ENCODE measurements at regions not wholly inside any gene's neighbourhood (a gene's known extent, or its start where the extent isn't known, plus 50 kb on each side); places are given as distances from the start of the nearest gene placed in this dataset.

DNA sequence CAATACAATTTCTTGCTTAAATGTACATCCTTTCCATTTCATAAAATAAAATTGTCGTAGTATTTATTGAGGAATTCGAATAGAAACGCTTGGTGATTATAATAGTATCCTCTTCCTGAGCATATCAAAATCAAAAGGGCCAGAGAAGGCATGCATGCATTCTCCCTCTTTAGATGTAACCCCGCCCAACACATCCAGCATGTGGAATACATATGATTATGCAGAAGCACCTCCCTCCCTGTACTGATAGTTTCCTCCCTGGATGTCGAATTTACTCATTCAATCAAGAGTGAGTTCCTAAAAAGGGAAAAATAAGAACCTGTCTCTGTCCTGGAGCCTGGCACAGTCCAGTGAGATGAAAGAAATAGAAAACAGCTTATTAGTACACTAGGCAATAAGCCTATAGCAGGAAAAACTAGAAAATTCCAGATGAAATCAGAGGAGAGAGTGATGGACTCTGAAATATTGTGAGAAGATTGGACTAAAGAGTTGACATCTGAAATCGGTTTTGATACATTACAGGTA, 262.9 kb downstream of the RDH14 start:
- H3K79me2 ChIP-seq (ENCODE audit: control insufficient read depth, insufficient read depth, low read length), result no peaks in the 10 kb centered on the region
- no peak for DNase-seq (ENCODE audit: low read depth in 2 of 2)
- no peak overlapping the region for H3K27ac ChIP-seq (ENCODE audit: insufficient read depth, low read length)
- H2AFZ ChIP-seq (ENCODE audit: low read length), result no peak overlapping the region
- TF ChIP-seq, protein P1, sequence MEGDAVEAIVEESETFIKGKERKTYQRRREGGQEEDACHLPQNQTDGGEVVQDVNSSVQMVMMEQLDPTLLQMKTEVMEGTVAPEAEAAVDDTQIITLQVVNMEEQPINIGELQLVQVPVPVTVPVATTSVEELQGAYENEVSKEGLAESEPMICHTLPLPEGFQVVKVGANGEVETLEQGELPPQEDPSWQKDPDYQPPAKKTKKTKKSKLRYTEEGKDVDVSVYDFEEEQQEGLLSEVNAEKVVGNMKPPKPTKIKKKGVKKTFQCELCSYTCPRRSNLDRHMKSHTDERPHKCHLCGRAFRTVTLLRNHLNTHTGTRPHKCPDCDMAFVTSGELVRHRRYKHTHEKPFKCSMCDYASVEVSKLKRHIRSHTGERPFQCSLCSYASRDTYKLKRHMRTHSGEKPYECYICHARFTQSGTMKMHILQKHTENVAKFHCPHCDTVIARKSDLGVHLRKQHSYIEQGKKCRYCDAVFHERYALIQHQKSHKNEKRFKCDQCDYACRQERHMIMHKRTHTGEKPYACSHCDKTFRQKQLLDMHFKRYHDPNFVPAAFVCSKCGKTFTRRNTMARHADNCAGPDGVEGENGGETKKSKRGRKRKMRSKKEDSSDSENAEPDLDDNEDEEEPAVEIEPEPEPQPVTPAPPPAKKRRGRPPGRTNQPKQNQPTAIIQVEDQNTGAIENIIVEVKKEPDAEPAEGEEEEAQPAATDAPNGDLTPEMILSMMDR (conservative IDR thresholded peaks at IDR 0.05 in 1 of 2, IDR thresholded peaks at IDR 0.05 in 1 of 2; ENCODE audit: low read depth in 1 of 2, low read length in 2 of 2), result no peak
- no peak for TF ChIP-seq EZH2 (IDR thresholded peaks at IDR 0.05; ENCODE audit: low read length, missing control alignments)
- no peak overlapping the region for H3K4me3 ChIP-seq (replicated peaks in 1 of 4; ENCODE audit: control extremely low read depth in 1 of 4, insufficient read depth in 1 of 4, low read depth in 3 of 4, low read length in 4 of 4)
- no peaks in the 10 kb centered on the region for H3K4me1 ChIP-seq (ENCODE audit: control insufficient read depth, extremely low read depth, insufficient read depth, low read length)
- H3K36me3 ChIP-seq (ENCODE audit: control insufficient read depth, insufficient read depth, low read length), result no peaks in the 10 kb centered on the region
- no peak overlapping the region for H3K9ac ChIP-seq (ENCODE audit: insufficient read depth, low read length)
- H4K20me1 ChIP-seq (ENCODE audit: control insufficient read depth, extremely low read depth, insufficient read depth, low read length), result no peaks in the 10 kb centered on the region
- no peak overlapping the region for H3K4me2 ChIP-seq (ENCODE audit: extremely low read depth, insufficient read depth, low read length)
- H3K27me3 ChIP-seq (ENCODE audit: control insufficient read depth, insufficient read depth, low read length), result no peaks in the 10 kb centered on the region
- H3K9me3 ChIP-seq (ENCODE audit: control insufficient read depth, insufficient read depth, low read depth, low read length), result no peaks in the 10 kb centered on the region

DNA sequence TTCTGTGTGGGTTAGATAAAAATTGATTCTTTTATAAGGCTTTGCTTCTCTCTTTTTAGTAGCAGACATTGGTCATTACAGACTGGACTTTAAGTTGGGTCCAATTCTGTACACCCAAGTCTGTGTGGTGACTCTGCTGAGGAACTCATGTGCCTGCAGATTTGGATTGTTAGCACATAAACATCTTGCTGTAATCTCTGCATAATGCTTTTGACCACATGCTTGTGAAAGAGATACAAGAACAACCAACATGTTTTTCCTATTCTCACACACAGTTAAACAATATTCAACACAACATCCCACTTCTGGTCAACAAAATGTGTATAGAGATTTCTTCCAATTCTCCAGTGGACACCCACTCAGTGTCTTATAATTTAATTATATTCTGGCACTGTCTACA, 270.1 kb downstream of the RDH14 start:
- no peaks in the 10 kb centered on the region for H3K4me1 ChIP-seq (ENCODE audit: control insufficient read depth, extremely low read depth, insufficient read depth, low read length)
- no peaks in the 10 kb centered on the region for H3K79me2 ChIP-seq (ENCODE audit: control insufficient read depth, insufficient read depth, low read length)
- no peak for DNase-seq (ENCODE audit: low read depth in 2 of 2)
- no peaks in the 10 kb centered on the region for H3K27me3 ChIP-seq (ENCODE audit: control insufficient read depth, insufficient read depth, low read length)
- no peaks in the 10 kb centered on the region for H4K20me1 ChIP-seq (ENCODE audit: control insufficient read depth, extremely low read depth, insufficient read depth, low read length)
- no peak overlapping the region for H3K27ac ChIP-seq (ENCODE audit: insufficient read depth, low read length)
- no peaks in the 10 kb centered on the region for H3K36me3 ChIP-seq (ENCODE audit: control insufficient read depth, insufficient read depth, low read length)
- H3K4me3 ChIP-seq (replicated peaks in 1 of 4; ENCODE audit: control extremely low read depth in 1 of 4, insufficient read depth in 1 of 4, low read depth in 3 of 4, low read length in 4 of 4), result no peak overlapping the region
- no peak overlapping the region for H2AFZ ChIP-seq (ENCODE audit: low read length)
- no peaks in the 10 kb centered on the region for H3K9me3 ChIP-seq (ENCODE audit: control insufficient read depth, insufficient read depth, low read depth, low read length)
- TF ChIP-seq, protein P1 (conservative IDR thresholded peaks at IDR 0.05 in 1 of 2, IDR thresholded peaks at IDR 0.05 in 1 of 2; ENCODE audit: low read depth in 1 of 2, low read length in 2 of 2), result no peak
- TF ChIP-seq EZH2 (IDR thresholded peaks at IDR 0.05; ENCODE audit: low read length, missing control alignments), result no peak
- no peak overlapping the region for H3K4me2 ChIP-seq (ENCODE audit: extremely low read depth, insufficient read depth, low read length)
- no peak overlapping the region for H3K9ac ChIP-seq (ENCODE audit: insufficient read depth, low read length)

DNA sequence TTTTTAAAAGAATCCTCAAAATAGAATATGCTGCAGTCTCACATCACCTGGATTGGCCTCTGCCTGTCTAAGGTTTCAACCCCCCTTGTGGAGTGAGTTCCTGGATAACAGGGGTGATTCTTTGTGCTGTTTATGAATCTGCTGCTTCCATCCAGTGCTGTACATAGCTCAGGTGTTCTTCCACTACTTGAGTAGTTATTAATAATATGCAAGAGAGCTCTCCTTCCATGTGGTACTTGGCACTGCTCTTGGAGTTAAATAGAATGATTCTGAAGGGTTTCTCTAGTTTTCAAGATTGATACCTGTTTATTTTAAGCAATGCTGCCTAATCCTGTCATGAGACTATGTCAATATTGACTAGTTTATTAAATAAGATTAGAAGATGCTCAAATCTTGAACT, 273.6 kb downstream of the RDH14 start:
- Histone ChIP-seq H3K9me3 (ENCODE audit: control insufficient read depth, insufficient read depth, low read depth, low read length) (no peaks in the 10 kb centered on the region), H4K20me1 (ENCODE audit: control insufficient read depth, extremely low read depth, insufficient read depth, low read length) (no peaks in the 10 kb centered on the region), H3K4me2 (ENCODE audit: extremely low read depth, insufficient read depth, low read length) (no peak overlapping the region), H3K27me3 (ENCODE audit: control insufficient read depth, insufficient read depth, low read length) (no peaks in the 10 kb centered on the region), H3K4me3 (replicated peaks in 1 of 4; ENCODE audit: control extremely low read depth in 1 of 4, insufficient read depth in 1 of 4, low read depth in 3 of 4, low read length in 4 of 4) (no peak overlapping the region), H2AFZ (ENCODE audit: low read length) (no peak overlapping the region), H3K79me2 (ENCODE audit: control insufficient read depth, insufficient read depth, low read length) (no peaks in the 10 kb centered on the region), H3K27ac (ENCODE audit: insufficient read depth, low read length) (no peak overlapping the region), H3K36me3 (ENCODE audit: control insufficient read depth, insufficient read depth, low read length) (no peaks in the 10 kb centered on the region), H3K4me1 (ENCODE audit: control insufficient read depth, extremely low read depth, insufficient read depth, low read length) (no peaks in the 10 kb centered on the region), H3K9ac (ENCODE audit: insufficient read depth, low read length) (no peak overlapping the region)
- TF ChIP-seq, protein P1 (conservative IDR thresholded peaks at IDR 0.05 in 1 of 2, IDR thresholded peaks at IDR 0.05 in 1 of 2; ENCODE audit: low read depth in 1 of 2, low read length in 2 of 2), result no peak
- no peak for TF ChIP-seq EZH2 (IDR thresholded peaks at IDR 0.05; ENCODE audit: low read length, missing control alignments)
- no peak for DNase-seq (ENCODE audit: low read depth in 2 of 2)

All from fibroblast of lung (primary cell).